Bronchial epithelial cell (primary cell): ENCODE measurements at regions not wholly inside any gene's neighbourhood (a gene's known extent, or its start where the extent isn't known, plus 50 kb on each side); places are given as distances from the start of the nearest gene placed in this dataset.

Experiments
- DNase-seq: peaks from one replicate; pipeline ENCODE4 v3.0.0-alpha.2; 2010; ENCODE audit warnings: low read depth
- FAIRE-seq: peaks from 2 replicates; lab custom pipeline; 2011; peaks lifted over from hg19 to GRCh38; lab: Jason Lieb, UNC
- H3K27me3 ChIP-seq: 2 replicates; pipeline ENCODE4 v1.5.1; 2011; ENCODE audit warnings: low read length; ENCODE audit not compliant: control insufficient read depth, insufficient read depth
- H3K36me3 ChIP-seq: 2 replicates; pipeline ENCODE4 v1.5.1; 2011; ENCODE audit warnings: low read length; ENCODE audit not compliant: control insufficient read depth, insufficient read depth
- H3K4me3 ChIP-seq: 2 replicates; pipeline ENCODE4 v1.5.1; 2011; ENCODE audit warnings: mild to moderate bottlenecking, low read depth, low read length, control low read depth
- CTCF ChIP-seq: IDR thresholded peaks from 2 replicates; pipeline ENCODE4 v1.5.1; 2011; ENCODE audit warnings: mild to moderate bottlenecking, moderate library complexity, low read length, control low read depth, inconsistent platforms; ENCODE audit not compliant: insufficient read depth, severe bottlenecking

DNA sequence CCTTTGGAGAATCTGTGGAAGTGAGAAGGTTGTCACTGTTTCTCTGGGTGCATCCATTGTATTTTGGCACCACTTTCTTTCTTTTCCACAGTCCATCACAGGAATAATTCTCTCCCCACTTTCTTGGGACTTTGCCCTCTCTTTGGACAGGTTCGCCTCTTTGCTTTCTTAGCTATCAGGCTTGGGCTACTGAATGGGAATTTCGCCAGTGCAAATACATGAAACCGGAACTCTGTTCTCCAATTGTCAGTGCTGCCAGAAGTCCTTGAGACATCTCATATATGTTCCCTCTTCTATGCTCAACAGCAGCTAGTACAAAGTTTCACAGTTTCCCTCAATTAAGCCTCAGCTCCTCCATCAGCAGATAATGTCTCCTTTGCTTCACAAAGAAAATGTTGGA is 76.2 kb downstream of the NABP1 start:
- no peak for TF ChIP-seq CTCF
- Histone ChIP-seq H3K4me3 (no peak overlapping the region), H3K36me3 (no peaks in the 10 kb centered on the region), H3K27me3 (no peaks in the 10 kb centered on the region)
- FAIRE-seq = no peak
- no peak for DNase-seq

GRCh38 chr2:191756761-191757160 is 78.8 kb downstream of the NABP1 start:
- no peaks in the 10 kb centered on the region for H3K27me3 ChIP-seq
- H3K36me3 ChIP-seq = no peaks in the 10 kb centered on the region
- no peak for FAIRE-seq
- no peak for TF ChIP-seq CTCF
- DNase-seq = no peak
- no peak overlapping the region for H3K4me3 ChIP-seq

- DNase-seq (no peak), FAIRE-seq (no peak)
- Histone ChIP-seq H3K36me3 (no peaks in the 10 kb centered on the region), H3K27me3 (no peaks in the 10 kb centered on the region), H3K4me3 (no peak overlapping the region)
- TF ChIP-seq CTCF = no peak
Observed at GRCh38 chr2:191757208-191757607, 79.3 kb downstream of the NABP1 start.

- Histone ChIP-seq H3K4me3 (peak overlapping the region; percentile 22), H3K36me3 (no peaks in the 10 kb centered on the region), H3K27me3 (no peaks in the 10 kb centered on the region)
- DNase-seq (peak; percentile 91), FAIRE-seq (no peak)
- TF ChIP-seq CTCF = peak; percentile 85
Observed at GRCh38 chr2:191758518-191759507, 80.9 kb downstream of the NABP1 start.

DNA sequence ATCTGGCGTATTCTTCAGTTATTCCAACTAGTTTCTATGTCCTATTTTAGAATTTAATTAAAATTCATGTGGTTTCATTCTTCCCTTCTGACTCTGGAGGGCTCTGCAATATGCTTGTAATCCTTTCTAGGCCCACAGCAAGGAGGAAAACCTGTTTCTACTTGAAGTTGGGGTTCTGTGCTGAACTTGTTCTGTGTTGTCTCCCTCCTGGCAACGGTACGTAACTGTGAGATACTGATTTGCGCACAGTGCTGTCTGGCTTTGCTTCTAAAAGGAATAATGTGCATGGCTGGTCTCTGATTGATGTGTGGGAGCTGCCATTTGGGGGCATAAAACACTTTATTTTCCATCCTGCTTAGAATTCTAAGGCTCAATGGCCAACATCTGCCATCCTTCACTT is 81.7 kb downstream of the NABP1 start:
- no peak overlapping the region for H3K4me3 ChIP-seq
- TF ChIP-seq CTCF = no peak
- no peak for FAIRE-seq

More for the DNA sequence above, 81.7 kb downstream of the NABP1 start:
- no peaks in the 10 kb centered on the region for H3K27me3 ChIP-seq
- H3K36me3 ChIP-seq = no peaks in the 10 kb centered on the region
- DNase-seq = no peak
